ENCODE measurements at regions not wholly inside any gene's neighbourhood (a gene's known extent, or its start where the extent isn't known, plus 50 kb on each side); places are given as distances from the start of the nearest gene placed in this dataset.

DNA sequence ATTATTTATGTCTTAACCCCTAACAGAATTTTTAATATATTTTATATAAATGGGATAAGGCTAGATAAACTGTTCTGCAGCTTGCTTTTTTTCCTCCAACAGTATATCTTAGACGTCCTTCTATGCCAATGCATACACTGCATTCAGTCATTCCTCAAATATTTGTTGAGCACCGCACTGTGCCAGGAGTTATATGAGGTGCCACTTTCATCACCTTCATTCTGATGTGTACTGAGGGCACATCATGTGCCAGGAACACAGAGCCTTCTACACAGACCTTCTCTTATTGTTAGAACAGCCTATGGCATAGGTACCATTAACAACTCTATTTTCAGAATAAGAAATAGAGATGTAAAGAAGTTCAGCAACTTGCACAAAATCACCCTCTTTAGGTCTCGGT, 570.1 kb downstream of the CDK5RAP2 start:
- H3K27me3 ChIP-seq (ENCODE audit: insufficient read depth, low read length), result peaks cover 23% of the 10 kb centered on the region
- H3K9me3 ChIP-seq (ENCODE audit: control insufficient read depth in 1 of 2, insufficient read depth in 1 of 2, low read depth in 1 of 2, low read length in 2 of 2), result no peaks in the 10 kb centered on the region
- no peaks in the 10 kb centered on the region for H3K79me2 ChIP-seq (ENCODE audit: insufficient read depth, low read length)
- H3K9me2 ChIP-seq (ENCODE audit: insufficient read depth), result no peaks in the 10 kb centered on the region
- no peak overlapping the region for H3K4me3 ChIP-seq (replicated peaks in 1 of 2; ENCODE audit: low read depth in 1 of 2, low read length in 2 of 2)
- H3K4me2 ChIP-seq (ENCODE audit: low read length), result no peak overlapping the region
- no peaks in the 10 kb centered on the region for H4K20me1 ChIP-seq (ENCODE audit: insufficient read depth)
- no peaks in the 10 kb centered on the region for H3K36me3 ChIP-seq (ENCODE audit: control insufficient read depth in 1 of 2, insufficient read depth in 2 of 2, low read length in 2 of 2)
- no TSS peak for BruUV-seq (replicated peaks)
- ChIA-PET RAD21 (ENCODE audit: low non-redundant PET in 1 of 2, low total read pairs in 2 of 2, uncharacterized antibody in 2 of 2, unreplicated experiment in 2 of 2) (no interaction called here), POLR2A (no interaction called here), CTCF (no interaction called here)
- H3K4me1 ChIP-seq (ENCODE audit: control insufficient read depth in 1 of 2, insufficient read depth in 2 of 2, low read length in 2 of 2), result no peaks in the 10 kb centered on the region
- no peak overlapping the region for H3K27ac ChIP-seq (ENCODE audit: low read depth, low read length)
- ATAC-seq (no peak), DNase-seq (ENCODE audit: low read depth, low spot score) (no peak)
- H2AFZ ChIP-seq (ENCODE audit: low read depth, low read length, poor library complexity, severe bottlenecking), result no peak overlapping the region
- TF ChIP-seq EZH2 (IDR thresholded peaks at IDR 0.05) (no peak), EGR1 (IDR thresholded peaks at IDR 0.05; ENCODE audit: low read depth) (no peak), FOSL1 (IDR thresholded peaks at IDR 0.05; ENCODE audit: low read depth) (no peak), CBX3 (IDR thresholded peaks at IDR 0.05; ENCODE audit: low read depth) (no peak), ZNF274 (IDR thresholded peaks at IDR 0.05; ENCODE audit: low read depth, low read length) (no peak), TCF7L2 (IDR thresholded peaks at IDR 0.05; ENCODE audit: borderline replicate concordance, extremely low read depth, insufficient read depth, insufficient read length) (no peak), ELF1 (IDR thresholded peaks at IDR 0.05; ENCODE audit: borderline replicate concordance, low read depth) (no peak), JUND (IDR thresholded peaks at IDR 0.05) (no peak), RAD21 (IDR thresholded peaks at IDR 0.05; ENCODE audit: low read depth) (no peak), EZH2phosphoT487 (IDR thresholded peaks at IDR 0.05; ENCODE audit: borderline replicate concordance) (no peak), CEBPB (IDR thresholded peaks at IDR 0.05; ENCODE audit: low read depth) (no peak), POLR2A (IDR thresholded peaks at IDR 0.05; ENCODE audit: borderline replicate concordance, extremely low read depth, insufficient read depth, insufficient read length) (no peak)
- TF ChIP-seq, protein P1, sequence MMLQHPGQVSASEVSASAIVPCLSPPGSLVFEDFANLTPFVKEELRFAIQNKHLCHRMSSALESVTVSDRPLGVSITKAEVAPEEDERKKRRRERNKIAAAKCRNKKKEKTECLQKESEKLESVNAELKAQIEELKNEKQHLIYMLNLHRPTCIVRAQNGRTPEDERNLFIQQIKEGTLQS (IDR thresholded peaks at IDR 0.05), result no peak
- TF ChIP-seq, protein P2, sequence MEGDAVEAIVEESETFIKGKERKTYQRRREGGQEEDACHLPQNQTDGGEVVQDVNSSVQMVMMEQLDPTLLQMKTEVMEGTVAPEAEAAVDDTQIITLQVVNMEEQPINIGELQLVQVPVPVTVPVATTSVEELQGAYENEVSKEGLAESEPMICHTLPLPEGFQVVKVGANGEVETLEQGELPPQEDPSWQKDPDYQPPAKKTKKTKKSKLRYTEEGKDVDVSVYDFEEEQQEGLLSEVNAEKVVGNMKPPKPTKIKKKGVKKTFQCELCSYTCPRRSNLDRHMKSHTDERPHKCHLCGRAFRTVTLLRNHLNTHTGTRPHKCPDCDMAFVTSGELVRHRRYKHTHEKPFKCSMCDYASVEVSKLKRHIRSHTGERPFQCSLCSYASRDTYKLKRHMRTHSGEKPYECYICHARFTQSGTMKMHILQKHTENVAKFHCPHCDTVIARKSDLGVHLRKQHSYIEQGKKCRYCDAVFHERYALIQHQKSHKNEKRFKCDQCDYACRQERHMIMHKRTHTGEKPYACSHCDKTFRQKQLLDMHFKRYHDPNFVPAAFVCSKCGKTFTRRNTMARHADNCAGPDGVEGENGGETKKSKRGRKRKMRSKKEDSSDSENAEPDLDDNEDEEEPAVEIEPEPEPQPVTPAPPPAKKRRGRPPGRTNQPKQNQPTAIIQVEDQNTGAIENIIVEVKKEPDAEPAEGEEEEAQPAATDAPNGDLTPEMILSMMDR (IDR thresholded peaks at IDR 0.05 in 2 of 3, conservative IDR thresholded peaks at IDR 0.05 in 1 of 3; ENCODE audit: borderline replicate concordance in 1 of 3, insufficient read depth in 1 of 3, low read depth in 2 of 3, low read length in 2 of 3), result no peak
- TF ChIP-seq, protein P3, sequence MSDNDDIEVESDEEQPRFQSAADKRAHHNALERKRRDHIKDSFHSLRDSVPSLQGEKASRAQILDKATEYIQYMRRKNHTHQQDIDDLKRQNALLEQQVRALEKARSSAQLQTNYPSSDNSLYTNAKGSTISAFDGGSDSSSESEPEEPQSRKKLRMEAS (IDR thresholded peaks at IDR 0.05), result no peak
- TF ChIP-seq, protein P4, sequence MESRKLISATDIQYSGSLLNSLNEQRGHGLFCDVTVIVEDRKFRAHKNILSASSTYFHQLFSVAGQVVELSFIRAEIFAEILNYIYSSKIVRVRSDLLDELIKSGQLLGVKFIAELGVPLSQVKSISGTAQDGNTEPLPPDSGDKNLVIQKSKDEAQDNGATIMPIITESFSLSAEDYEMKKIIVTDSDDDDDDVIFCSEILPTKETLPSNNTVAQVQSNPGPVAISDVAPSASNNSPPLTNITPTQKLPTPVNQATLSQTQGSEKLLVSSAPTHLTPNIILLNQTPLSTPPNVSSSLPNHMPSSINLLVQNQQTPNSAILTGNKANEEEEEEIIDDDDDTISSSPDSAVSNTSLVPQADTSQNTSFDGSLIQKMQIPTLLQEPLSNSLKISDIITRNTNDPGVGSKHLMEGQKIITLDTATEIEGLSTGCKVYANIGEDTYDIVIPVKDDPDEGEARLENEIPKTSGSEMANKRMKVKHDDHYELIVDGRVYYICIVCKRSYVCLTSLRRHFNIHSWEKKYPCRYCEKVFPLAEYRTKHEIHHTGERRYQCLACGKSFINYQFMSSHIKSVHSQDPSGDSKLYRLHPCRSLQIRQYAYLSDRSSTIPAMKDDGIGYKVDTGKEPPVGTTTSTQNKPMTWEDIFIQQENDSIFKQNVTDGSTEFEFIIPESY (IDR thresholded peaks at IDR 0.05; ENCODE audit: extremely low read depth, insufficient replicate concordance, low read length), result no peak
- TF ChIP-seq, protein P5, sequence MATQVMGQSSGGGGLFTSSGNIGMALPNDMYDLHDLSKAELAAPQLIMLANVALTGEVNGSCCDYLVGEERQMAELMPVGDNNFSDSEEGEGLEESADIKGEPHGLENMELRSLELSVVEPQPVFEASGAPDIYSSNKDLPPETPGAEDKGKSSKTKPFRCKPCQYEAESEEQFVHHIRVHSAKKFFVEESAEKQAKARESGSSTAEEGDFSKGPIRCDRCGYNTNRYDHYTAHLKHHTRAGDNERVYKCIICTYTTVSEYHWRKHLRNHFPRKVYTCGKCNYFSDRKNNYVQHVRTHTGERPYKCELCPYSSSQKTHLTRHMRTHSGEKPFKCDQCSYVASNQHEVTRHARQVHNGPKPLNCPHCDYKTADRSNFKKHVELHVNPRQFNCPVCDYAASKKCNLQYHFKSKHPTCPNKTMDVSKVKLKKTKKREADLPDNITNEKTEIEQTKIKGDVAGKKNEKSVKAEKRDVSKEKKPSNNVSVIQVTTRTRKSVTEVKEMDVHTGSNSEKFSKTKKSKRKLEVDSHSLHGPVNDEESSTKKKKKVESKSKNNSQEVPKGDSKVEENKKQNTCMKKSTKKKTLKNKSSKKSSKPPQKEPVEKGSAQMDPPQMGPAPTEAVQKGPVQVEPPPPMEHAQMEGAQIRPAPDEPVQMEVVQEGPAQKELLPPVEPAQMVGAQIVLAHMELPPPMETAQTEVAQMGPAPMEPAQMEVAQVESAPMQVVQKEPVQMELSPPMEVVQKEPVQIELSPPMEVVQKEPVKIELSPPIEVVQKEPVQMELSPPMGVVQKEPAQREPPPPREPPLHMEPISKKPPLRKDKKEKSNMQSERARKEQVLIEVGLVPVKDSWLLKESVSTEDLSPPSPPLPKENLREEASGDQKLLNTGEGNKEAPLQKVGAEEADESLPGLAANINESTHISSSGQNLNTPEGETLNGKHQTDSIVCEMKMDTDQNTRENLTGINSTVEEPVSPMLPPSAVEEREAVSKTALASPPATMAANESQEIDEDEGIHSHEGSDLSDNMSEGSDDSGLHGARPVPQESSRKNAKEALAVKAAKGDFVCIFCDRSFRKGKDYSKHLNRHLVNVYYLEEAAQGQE (IDR thresholded peaks at IDR 0.05; ENCODE audit: low read depth), result no peak
- intact Hi-C loops (cut with micrococcal nuclease), result no loop called here
- H3K9ac ChIP-seq (ENCODE audit: low read length), result no peak overlapping the region

Data from HCT116 (cell line).